GM12874 (cell line): ENCODE measurements at regions not wholly inside any gene's neighbourhood (a gene's known extent, or its start where the extent isn't known, plus 50 kb on each side); places are given as distances from the start of the nearest gene placed in this dataset.

Experiments
- CTCF ChIP-seq: IDR thresholded peaks from 2 replicates; pipeline ENCODE4 v1.5.1; 2011; ENCODE audit warnings: low read depth, mild to moderate bottlenecking, control low read depth, low read length, moderate library complexity; ENCODE audit not compliant: insufficient read depth

- TF ChIP-seq CTCF, result no peak
These were observed 81.3 kb upstream of the CUX1 start for GRCh38 chr7:101736084-101736483.

GRCh38 chr7:101739775-101740398 is 77.5 kb upstream of the CUX1 start:
- TF ChIP-seq CTCF, result no peak

GRCh38 chr7:101740981-101741725 is 76.3 kb upstream of the CUX1 start:
- no peak for TF ChIP-seq CTCF

- peak; percentile 64 for TF ChIP-seq CTCF
These were observed 74.0 kb upstream of the CUX1 start for GRCh38 chr7:101743241-101743994.

- TF ChIP-seq CTCF, result no peak
These were observed 73.4 kb upstream of the CUX1 start for GRCh38 chr7:101743995-101744360.

GRCh38 chr7:101744588-101744987 is 72.8 kb upstream of the CUX1 start:
- TF ChIP-seq CTCF, result no peak

- TF ChIP-seq CTCF, result no peak
These were observed 71.1 kb upstream of the CUX1 start for GRCh38 chr7:101746314-101746713.
